HG03066 (cell line): ENCODE measurements at regions not wholly inside any gene's neighbourhood (a gene's known extent, or its start where the extent isn't known, plus 50 kb on each side); places are given as distances from the start of the nearest gene placed in this dataset.
"Not testable (repeated sequence)": the region's sequence is repeated elsewhere in the genome, so short reads cannot be mapped to it uniquely, and the experiment has no call there.

Source experiments
- ATAC-seq: cut with Tn5 transposase; IDR thresholded peaks from one replicate; pipeline ENCODE4 v1.9.1; 2021; ENCODE audit warnings: low read depth; ENCODE audit not compliant: unreplicated experiment

DNA sequence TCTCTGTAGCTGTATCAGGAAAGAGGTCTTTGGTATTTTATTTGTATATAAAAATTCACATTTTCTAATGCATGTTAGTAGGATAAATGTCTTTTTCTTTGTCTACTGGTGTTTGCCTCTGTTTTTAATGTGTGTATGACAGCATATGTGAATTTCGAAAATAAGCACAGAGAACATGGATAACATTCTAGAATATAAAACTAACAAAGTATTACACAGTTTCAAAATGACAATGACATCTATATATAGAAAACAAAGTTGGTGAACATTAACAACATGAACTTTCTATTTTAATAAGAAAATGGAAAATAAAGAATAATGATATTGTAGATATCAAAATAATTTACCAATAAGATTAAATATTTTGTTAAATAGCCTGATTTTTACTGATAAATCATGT, 608.0 kb downstream of the COL12A1 start:
- peak; percentile 38 for ATAC-seq

DNA sequence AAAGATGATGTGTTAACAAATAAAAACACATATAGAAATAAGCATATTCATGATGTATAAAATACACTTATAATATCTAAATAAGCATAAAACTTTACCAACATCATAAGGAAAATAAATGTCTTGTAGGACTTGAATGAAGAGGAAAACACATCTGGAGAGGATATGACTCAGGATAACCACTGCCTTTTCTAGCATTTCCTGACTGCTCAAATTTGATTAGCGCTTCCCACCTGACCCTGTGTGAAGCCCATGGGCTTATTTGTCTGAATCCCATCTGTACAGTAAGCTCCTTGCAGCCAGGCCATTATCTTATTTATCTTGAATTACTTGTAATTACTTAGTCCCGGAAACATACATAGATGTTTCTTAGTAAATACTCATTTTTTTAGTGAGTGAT, 608.6 kb downstream of the COL12A1 start:
- ATAC-seq: no peak

DNA sequence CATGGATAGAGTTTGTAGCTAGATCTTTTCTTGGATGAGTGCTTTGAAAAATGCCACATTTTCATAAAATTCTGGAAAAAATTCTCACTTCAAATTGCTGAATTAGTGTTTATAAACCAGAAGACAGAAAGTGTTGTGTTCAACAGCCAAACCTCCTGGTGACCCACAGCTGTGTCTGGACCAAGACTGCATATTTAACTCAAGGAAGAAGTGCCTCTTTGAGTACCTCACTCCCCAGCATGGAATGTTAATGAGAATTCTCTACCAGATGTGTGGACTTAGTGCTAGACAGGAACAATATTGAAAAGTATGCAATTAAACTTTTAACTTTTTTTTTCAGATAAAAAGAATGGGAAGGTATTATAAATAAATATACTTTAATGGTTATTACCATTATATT, 609.3 kb downstream of the COL12A1 start:
- ATAC-seq: no peak

DNA sequence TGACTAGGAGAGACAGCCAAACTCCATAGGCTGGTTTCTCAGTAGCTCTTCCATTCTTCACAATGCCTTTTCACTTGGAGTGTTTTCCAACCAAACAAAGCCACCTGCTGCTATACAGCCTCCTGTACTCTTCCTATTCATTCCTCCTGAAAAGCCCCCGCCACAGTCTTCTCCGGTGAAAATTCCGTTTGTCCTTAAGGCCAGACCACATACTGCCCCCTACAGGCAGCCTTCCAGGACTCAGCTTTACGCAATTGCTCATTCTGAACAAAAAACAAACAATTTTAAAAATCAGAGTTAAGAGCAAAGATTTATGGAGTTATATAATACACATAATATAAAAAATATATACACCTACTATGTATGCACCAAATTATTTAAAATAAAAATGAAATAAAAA, 611.5 kb downstream of the COL12A1 start:
- not testable (repeated sequence) for ATAC-seq

DNA sequence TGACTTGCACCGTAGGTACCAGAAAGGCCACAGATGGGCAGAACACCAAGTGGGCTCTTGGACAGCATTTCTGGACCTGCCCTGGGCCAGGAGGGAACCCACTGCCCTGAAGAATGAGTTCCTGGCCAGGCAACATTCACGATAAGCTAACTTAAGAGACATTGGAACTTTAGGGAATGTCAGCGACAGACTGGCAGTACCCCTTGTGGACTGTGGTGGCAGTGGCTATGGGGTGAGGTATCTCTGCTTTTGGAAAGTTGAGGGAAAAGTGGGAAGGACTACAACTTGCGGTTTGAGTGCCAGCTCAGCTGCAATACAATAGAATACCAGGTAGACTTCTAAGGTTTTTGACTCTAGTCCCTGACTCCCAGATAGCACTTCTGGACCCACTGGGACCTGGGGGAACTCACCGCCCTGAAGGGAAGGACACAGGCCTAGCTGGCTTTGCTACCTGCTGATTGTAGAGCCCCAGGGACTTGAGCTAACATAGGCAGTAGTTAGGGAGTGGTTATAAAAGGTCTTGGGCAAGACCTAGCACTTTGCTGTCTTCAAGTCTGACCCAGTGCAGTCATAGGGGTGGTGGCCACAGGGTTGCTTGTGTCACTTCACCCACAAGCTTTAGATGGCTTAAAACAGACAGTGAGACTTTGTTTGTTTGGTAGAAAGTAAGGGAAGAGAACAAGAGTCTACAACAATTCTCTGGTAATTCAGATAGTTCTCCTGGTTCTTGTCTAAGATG, 617.6 kb downstream of the COL12A1 start:
- ATAC-seq: no peak

DNA sequence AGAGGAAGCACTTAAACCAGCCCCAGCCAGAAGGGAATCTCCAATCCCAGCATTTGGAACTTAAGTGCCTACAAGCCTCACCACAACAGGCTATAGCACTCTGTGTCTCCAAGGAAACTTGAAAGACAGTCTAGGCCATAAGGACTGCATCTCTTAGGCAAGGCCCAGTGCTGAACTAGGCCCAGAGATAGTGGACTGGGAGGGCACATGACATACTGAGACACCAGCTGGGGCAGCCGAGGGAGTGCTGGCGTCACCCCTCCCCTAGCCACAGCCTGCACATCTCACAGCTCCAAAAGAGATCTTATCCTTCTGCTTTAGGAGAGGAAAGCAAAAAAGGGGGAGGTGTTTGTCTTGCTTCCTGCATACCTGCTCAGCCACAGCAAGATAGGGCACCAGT, 618.5 kb downstream of the COL12A1 start:
- ATAC-seq: no peak

DNA sequence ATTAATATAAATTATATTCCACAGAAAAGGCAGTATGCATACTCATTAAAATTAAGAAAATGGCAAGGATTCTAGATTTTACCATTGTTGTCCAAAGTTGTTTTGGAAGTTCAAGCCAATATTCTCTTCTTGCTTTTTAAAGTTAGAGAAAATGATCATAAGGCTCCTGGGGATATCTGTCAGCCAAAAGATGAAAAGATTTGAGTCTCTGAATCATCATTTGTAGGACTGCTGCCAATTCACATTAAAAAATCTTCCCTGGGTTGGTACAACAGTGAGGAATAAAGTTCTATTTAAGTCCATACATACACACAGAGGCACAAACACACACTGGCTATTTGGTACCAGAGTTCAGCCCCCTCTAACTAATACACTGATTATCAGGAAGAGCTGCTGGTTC, 620.1 kb downstream of the COL12A1 start:
- ATAC-seq: no peak

DNA sequence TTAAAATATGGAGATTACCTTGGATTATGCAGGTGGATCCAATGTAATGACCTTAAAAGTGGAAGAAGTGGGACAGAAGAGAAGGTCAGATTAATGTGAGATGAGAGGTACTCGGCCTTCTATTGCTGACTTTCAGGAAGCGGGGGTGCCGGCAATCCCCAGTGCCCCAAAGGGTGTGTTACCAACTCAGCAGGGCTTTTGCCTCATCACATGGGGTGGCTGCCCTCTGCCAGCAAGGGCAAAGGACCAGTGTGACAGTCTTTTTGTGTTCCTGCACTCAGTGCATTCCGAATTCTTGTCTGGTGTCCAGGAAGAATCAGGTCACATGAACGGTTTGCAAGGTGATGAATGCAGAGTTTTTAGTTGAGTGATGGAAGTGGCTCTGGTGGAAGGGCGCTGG, 624.2 kb downstream of the COL12A1 start:
- no peak for ATAC-seq

DNA sequence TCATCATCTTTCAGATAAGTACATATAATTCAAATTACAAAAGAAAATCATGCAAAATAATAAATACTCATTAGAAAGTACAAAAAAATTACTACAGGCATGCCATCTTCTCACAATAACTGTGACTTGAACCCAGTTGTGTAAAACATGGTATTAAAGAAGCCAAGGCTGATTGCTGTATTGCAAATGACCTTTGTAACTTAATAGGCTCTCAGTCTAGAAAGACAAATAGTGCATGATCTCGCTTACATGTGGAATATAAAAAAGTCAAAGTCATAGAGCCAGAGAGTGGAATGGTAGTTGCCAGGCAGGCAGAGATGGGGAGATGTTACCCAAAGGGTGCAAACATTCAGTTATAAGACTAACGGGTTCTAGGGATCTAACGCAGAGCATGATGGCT, 626.1 kb downstream of the COL12A1 start:
- no peak for ATAC-seq

DNA sequence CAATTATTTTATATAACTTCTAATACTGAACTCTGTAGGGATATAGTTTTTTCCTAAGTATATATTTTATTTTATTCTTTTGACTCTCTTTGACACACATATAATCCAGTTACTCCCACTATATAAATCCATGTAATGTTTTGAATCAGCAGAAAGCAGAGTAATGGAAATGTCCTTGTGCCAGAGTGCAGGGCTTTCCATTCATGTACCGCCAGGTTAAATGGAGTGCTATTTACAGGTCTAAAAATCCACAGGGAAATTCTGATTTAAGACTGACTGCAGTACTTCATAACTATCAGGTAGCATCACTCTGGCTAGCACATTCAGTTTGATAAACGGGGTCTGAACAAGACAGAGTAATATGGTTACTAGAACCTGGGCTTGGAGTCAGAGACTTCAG, 626.8 kb downstream of the COL12A1 start:
- ATAC-seq: no peak

DNA sequence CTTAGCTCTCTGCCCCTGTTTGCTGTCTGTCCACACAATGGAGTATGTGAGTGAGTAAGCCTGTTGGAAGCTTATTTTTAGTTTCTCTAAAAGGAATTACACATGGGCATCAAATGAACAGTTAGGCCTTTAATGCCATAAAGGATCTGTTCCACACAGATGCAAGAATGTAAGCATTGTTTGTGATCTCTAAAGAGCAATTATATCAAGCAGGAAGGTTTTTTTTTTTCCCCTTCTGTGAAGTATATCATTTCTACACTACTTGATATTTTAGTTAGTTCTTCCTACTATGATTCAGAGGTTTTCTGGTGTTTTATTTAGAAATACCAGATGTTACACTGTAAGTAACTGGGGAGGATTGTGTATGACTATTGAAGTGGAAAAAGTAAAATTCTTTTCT, 627.5 kb downstream of the COL12A1 start:
- no peak for ATAC-seq

DNA sequence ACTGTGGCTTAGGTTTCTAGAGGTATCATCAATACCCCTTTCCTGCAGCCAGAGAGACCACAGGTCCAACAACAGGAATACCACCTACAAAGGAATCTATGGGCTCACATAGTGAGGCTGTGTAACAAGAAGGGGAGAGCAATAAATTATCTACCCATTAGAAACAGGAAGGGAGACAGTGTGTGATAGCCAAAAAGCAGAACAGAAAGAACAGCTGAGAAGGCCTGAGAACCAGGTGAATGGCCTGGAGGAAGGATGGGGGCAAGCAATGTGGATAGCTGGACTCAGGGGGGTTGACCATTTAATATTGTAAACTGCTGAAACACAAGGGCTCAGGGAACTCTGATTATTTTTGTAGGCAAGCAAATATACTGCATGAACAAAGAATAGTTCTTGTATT, 628.2 kb downstream of the COL12A1 start:
- peak; percentile 97 for ATAC-seq

DNA sequence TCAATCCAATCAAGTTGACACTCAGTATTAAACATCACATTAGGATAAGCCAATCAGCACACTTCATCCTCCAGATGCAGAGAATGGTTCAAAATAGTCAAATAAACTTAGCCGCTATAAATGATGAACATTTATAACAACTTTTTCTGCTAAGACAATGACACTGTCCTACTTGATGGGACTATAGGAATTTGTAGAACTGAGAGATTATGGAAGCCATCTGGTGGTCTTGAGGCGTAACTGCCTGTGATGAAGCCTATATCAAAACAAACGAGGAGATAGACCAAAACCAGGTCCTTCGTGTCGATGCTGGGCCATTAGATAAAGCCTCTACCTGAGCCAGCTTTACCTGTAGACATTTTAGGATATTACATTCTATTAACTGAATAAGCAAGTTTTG, 631.1 kb downstream of the COL12A1 start:
- ATAC-seq: no peak

DNA sequence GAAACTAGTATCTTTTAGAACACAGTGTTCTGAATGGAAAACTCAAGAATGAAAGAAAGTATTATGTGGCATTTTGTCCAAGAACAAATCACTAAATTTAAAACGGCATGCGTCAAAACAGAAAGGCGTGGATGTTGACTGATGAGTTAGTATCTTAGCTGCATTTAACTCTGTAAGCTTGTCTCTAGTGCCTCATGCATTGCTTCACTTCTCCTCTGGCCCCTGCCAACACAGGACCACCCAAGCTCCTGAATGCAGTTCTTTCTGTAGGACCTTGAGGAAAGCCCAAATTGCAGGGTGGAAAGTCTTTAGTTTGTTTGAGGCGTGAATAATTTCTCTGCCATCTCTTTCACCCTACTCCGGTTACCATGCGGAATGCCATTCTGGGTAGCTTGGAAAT, 632.2 kb downstream of the COL12A1 start:
- ATAC-seq: no peak

DNA sequence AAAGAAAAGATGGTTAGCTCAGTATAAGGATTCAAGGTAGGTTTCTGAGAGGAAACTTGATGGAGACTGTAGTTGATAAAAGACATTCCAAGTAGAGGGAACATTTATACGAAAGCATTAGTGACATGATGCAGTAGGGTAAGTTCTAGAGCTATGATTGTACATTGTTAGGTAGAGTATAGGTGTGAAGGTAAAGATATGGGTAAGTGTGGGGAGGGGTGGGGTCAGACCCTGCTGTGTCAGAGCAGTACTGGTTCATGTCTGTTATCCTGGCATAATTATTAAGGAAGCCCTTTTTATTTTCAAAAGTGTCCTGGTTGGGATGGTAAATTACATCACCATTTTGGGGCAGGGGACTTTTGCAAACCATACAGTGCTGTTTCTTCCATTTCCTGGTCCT, 635.8 kb downstream of the COL12A1 start:
- ATAC-seq: no peak

DNA sequence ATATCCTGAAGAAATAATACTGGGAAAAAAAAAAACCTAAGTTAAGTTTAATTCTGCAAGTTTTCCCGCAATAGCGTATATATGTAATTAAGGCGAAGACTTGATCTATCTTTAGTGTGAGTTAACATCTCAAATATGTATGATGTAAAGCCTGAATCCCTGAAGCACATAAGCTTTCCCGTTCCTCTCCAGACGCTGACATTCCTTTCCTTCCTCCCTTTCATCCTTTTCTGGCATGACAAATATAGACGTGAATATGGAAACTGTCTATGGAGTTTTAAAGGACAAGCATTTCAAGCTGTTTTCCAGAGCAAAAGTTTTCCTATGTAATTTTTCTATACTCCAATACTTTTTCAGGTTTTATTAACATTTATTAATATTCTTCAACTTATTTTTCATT, 637.0 kb downstream of the COL12A1 start:
- ATAC-seq: no peak

DNA sequence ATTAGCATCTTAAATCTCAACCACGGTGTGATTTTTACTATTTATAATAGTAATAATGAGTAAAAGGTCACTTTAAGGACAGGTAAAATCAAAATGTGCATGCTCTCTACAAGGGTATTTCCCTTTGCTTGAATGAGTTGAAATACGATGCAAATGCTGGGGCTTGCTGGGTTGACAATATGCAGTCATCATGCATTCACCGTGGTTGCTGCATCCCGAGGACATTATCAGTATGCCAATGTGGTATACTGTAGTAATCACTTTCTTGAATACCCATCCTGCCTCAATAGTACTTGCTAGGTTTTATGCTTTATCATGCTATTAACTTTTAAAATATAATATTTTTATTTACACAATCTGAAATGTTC, 637.9 kb downstream of the COL12A1 start:
- ATAC-seq: not testable (repeated sequence)

DNA sequence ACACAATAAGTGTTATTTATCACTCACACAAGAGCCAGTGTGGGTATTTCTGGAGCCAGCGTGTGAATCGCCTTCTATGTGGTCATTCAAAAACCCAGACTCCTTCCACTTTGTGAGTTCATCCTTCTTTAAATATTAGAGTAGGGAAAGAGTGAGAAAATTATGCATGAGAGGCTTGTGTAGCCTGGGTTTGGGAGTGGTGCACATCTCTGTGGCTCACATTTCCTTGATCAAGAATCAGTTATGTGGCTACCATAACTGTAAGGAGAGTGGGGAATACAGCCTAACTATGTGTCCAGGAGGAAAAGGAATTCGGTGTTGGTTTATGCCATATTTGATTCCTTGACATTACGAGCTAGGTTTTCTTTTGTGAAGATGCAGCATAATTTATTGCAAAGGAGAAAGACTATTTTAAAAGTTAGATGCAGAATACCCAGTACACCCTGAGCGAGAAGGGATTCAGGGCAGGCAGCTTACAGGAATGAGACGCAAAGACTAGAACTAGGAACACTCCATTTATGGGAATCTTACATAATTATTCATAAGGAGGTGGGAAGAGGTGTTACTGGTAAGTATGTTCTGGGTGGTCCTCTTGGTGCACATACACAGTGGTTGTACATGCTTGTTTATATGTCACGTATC, 638.5 kb downstream of the COL12A1 start:
- no peak for ATAC-seq

DNA sequence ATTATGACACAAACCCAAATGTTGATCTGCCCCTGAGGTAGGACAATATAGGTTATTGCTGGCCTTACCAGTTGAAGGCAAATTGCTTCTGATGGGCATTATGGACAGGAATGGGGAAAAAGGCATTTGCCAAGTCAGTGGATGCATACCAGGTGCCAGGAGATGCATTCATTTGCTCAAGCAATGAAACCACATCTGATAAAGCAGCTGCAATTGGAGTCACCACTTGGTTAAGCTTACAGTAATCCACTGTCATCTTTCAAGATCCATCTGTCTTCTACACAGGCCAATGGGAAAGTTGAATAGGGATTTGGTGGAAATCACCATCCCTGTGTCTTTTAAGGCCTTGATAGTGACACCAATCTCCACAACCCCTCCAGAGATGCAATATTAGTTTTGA, 648.6 kb downstream of the COL12A1 start:
- no peak for ATAC-seq

DNA sequence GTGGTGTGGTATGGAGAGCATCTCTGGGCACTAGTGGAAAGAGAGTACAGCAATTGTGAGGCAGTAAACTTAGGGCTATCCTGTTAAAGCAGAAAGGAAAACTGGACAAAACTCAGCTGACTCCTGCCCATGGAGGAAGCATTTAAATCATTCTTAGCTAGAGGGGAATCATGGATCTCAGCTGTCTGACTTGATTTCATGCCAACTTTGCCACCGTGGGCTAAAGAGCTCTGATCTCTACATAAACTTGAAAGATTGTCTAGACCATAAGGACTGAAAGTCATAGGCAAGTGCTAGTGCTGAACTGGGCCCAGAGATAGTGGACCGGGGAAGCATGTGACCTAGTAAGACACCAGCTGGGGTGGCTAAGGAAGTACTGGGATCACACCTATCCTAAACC, 651.8 kb downstream of the COL12A1 start:
- no peak for ATAC-seq

DNA sequence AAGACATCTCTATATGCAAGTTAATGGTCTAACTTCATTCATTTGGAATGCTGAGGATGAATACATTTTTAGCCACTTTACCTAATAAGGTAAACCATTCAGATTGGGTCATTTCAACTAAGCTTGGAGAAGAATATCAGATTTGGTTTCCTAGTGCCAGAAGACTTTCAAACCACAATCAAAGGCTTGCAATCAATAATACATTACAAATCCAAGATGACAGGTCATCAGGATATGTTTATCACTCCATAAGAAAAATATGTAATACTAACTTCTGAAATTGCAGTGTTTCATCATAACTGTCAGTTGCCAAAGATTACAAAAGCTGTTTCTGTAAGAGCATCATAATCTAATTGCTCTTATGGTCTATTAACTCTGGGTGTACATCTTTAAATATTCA, 654.0 kb downstream of the COL12A1 start:
- no peak for ATAC-seq

DNA sequence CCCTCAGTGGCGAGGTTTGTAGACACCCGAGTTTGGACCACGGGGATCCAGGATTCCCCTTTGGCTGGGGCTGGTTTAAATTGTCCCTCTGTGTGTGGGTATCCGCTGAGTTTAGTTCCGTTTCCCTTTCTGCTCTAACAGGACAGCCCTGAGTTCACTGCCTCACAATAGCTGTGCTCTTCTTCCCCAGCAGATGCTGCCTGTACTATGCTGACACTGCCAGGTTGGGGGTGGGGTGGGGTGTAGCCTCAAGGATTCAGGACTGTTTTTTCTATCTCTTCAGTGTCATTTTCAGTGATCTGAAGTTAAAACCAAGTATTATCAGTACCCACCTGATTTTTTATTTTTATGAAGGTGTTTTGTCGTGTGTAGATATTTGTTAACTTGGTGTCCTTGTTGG, 655.0 kb downstream of the COL12A1 start:
- ATAC-seq: no peak

DNA sequence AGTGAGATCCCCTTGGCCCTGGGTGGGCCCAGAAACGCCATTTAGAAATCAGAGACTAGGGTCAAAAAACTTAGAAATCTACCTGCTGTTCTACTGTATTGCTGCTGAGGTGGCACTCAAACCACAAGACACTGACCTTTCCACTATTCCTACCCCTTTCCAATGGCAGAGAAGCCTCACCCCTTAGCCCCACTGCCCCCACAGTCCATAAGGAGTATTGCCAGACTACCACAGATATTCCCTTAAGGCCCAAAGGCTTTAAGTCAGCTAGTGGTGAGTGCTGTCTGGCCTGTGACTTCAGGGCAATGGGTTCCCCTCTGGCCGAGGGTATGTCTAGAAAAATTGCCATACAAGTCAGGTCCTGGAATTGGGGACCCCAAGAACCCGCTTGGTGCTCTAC, 656.1 kb downstream of the COL12A1 start:
- no peak for ATAC-seq
